ENCODE measurements at regions not wholly inside any gene's neighbourhood (a gene's known extent, or its start where the extent isn't known, plus 50 kb on each side); places are given as distances from the start of the nearest gene placed in this dataset.

DNA sequence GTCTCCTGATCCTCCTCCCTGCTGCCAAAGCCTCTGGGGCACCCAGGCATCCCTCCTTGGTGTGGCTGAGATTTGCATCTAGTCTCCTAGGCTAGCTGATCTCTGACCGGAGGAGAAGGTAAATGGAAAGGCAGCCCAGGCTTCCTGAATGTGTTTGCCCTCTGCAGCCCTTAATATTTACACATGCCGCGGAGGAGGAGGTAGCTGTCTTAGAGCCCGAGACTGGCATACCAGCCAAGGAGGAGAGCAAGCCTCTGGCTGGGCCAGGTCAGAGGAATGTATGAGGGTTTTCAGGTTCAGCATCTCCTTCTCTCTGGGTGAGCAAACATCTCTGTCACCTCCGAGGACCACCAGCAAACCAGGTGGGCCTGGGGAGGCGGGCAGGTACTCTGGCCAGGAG, 86.0 kb upstream of the GRIK3 start:
- TF ChIP-seq, protein P1, sequence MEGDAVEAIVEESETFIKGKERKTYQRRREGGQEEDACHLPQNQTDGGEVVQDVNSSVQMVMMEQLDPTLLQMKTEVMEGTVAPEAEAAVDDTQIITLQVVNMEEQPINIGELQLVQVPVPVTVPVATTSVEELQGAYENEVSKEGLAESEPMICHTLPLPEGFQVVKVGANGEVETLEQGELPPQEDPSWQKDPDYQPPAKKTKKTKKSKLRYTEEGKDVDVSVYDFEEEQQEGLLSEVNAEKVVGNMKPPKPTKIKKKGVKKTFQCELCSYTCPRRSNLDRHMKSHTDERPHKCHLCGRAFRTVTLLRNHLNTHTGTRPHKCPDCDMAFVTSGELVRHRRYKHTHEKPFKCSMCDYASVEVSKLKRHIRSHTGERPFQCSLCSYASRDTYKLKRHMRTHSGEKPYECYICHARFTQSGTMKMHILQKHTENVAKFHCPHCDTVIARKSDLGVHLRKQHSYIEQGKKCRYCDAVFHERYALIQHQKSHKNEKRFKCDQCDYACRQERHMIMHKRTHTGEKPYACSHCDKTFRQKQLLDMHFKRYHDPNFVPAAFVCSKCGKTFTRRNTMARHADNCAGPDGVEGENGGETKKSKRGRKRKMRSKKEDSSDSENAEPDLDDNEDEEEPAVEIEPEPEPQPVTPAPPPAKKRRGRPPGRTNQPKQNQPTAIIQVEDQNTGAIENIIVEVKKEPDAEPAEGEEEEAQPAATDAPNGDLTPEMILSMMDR (IDR thresholded peaks at IDR 0.05; ENCODE audit: unreplicated experiment): no peak
- peaks cover 49% of the 10 kb centered on the region for H3K27me3 Mint-ChIP-seq (ENCODE audit: low read depth)

GRCh38 chr1:37123276-37124115, 89.2 kb upstream of the GRIK3 start:
- Mint-ChIP-seq H3K4me3 (no peak overlapping the region), H3K4me1 (no peaks in the 10 kb centered on the region), H3K9me3 (no peaks in the 10 kb centered on the region), H3K36me3 (no peaks in the 10 kb centered on the region), H3K27me3 (ENCODE audit: low read depth) (peaks cover 58% of the 10 kb centered on the region), H3K27ac (no peak overlapping the region)
- TF ChIP-seq, protein P1 (IDR thresholded peaks at IDR 0.05; ENCODE audit: unreplicated experiment): no peak
- DNase-seq (ENCODE audit: low spot score in 2 of 2, unreplicated experiment in 2 of 2): no peak

More for the DNA sequence above, 86.0 kb upstream of the GRIK3 start:
- H3K9me3 Mint-ChIP-seq: no peaks in the 10 kb centered on the region
- no peak overlapping the region for H3K4me3 Mint-ChIP-seq
- no peaks in the 10 kb centered on the region for H3K4me1 Mint-ChIP-seq
- H3K27ac Mint-ChIP-seq: no peak overlapping the region
- DNase-seq (ENCODE audit: low spot score in 2 of 2, unreplicated experiment in 2 of 2): no peak
- H3K36me3 Mint-ChIP-seq: no peaks in the 10 kb centered on the region

DNA sequence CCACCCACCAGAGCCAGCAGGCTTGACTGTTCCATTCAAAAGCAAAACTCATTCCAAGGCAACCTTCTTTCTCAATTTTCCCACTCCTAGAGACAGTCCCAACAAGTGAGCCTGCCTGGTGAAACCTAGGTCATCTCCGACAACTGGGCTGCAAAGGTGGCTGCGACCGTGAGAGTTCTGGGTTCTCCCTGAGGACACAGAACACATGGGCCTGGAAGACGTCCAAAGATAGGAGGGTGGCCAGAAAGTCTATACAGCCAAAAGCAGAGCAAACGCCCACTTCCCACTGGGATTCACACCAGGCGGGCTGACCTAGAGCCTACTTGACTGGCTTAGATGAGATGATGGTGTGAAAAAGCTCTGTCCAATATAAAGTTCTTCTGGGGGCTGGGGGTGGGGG, 90.2 kb upstream of the GRIK3 start:
- H3K27me3 Mint-ChIP-seq (ENCODE audit: low read depth): peaks cover 59% of the 10 kb centered on the region
- H3K9me3 Mint-ChIP-seq: no peaks in the 10 kb centered on the region
- H3K27ac Mint-ChIP-seq: no peak overlapping the region

DNA sequence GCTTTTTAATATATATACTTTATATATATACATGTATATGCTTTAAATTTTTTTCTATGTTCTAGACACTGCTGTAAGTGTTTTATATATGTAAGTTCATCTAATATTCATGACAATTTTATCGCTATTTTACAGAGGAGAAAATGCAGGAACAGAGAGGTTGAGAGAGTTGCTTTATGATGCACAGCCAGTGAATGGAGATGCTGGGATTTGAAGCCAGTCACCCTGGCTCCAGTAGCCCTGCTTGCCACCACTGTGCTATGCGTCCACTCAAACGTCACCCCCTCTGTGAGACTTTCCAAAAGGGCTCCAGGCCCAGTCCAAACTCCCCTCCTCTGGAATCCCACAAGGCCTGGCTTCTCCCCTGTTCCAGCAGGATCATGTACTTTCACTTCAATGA, 91.0 kb upstream of the GRIK3 start:
- no peaks in the 10 kb centered on the region for H3K36me3 Mint-ChIP-seq
- no peak overlapping the region for H3K4me3 Mint-ChIP-seq
- DNase-seq (ENCODE audit: low spot score in 2 of 2, unreplicated experiment in 2 of 2): no peak
- TF ChIP-seq, protein P1 (IDR thresholded peaks at IDR 0.05; ENCODE audit: unreplicated experiment): no peak
- peaks cover 60% of the 10 kb centered on the region for H3K27me3 Mint-ChIP-seq (ENCODE audit: low read depth)
- no peaks in the 10 kb centered on the region for H3K4me1 Mint-ChIP-seq
- no peaks in the 10 kb centered on the region for H3K9me3 Mint-ChIP-seq
- no peak overlapping the region for H3K27ac Mint-ChIP-seq

More for the DNA sequence above, 90.2 kb upstream of the GRIK3 start:
- TF ChIP-seq, protein P1 (IDR thresholded peaks at IDR 0.05; ENCODE audit: unreplicated experiment): no peak
- Mint-ChIP-seq H3K36me3 (no peaks in the 10 kb centered on the region), H3K4me3 (no peak overlapping the region), H3K4me1 (no peaks in the 10 kb centered on the region)
- DNase-seq (ENCODE audit: low spot score in 2 of 2, unreplicated experiment in 2 of 2): no peak

DNA sequence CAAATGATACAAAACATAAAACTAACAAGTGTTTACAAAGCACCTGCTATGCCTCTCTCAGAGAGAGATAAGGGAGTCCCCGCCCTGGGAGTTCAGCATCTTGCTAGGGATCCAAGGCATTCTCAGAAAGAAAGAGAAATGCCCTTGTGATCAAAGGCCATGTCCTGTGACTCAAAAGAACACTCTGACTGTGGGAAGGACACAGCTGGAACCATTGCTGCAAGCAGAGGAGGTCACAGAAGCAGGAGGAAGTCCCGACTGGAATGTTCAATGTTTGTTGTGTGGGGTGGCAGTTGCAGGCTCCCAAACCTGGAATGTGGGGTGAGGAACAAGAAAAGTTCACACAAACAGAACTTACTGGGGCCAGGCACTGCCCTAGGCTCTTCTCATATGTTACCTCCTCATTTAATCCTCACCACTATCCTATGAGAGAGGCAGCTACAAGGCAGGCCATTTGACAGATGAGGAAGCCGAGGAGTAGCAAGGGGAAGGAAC, 93.0 kb upstream of the GRIK3 start:
- Mint-ChIP-seq H3K9me3 (no peaks in the 10 kb centered on the region), H3K27me3 (ENCODE audit: low read depth) (peaks cover 66% of the 10 kb centered on the region), H3K27ac (no peak overlapping the region), H3K36me3 (no peaks in the 10 kb centered on the region), H3K4me3 (no peak overlapping the region), H3K4me1 (no peaks in the 10 kb centered on the region)
- TF ChIP-seq, protein P1 (IDR thresholded peaks at IDR 0.05; ENCODE audit: unreplicated experiment): no peak
- no peak for DNase-seq (ENCODE audit: low spot score in 2 of 2, unreplicated experiment in 2 of 2)
